Mucosa of stomach (tissue), 1 donor: ENCODE measurements at regions not wholly inside any gene's neighbourhood (a gene's known extent, or its start where the extent isn't known, plus 50 kb on each side); places are given as distances from the start of the nearest gene placed in this dataset.
A peak's percentile ranks its signal among the peaks of the same experiment; 100 is the strongest.

Source experiments
- H3K27me3 ChIP-seq: one replicate; pipeline ENCODE4 v1.7.0; 2013; ENCODE audit warnings: mild to moderate bottlenecking, low read length; ENCODE audit not compliant: control insufficient read depth, insufficient read depth
- H3K36me3 ChIP-seq: one replicate; pipeline ENCODE4 v1.7.0; 2013; ENCODE audit warnings: low read length; ENCODE audit not compliant: control insufficient read depth, insufficient read depth
- H3K4me1 ChIP-seq: one replicate; pipeline ENCODE4 v1.7.0; 2013; ENCODE audit warnings: mild to moderate bottlenecking, low read length; ENCODE audit not compliant: control insufficient read depth, insufficient read depth
- H3K4me3 ChIP-seq: one replicate; pipeline ENCODE4 v1.7.0; 2013; ENCODE audit warnings: low read length
- H3K9ac ChIP-seq: one replicate; pipeline ENCODE4 v1.7.0; 2013; ENCODE audit warnings: mild to moderate bottlenecking, low read length, moderate library complexity
- H3K9me3 ChIP-seq: one replicate; pipeline ENCODE4 v1.7.0; 2013; ENCODE audit warnings: mild to moderate bottlenecking, low read length, moderate library complexity; ENCODE audit not compliant: control insufficient read depth
- donor health status: Pancreatic carcinoma.

GRCh38 chr1:10900691-10901090, 104.2 kb upstream of the CASZ1 start:
- Histone ChIP-seq H3K9ac (peak overlapping the region; percentile 50), H3K27me3 (peaks cover 4% of the 10 kb centered on the region), H3K4me3 (no peak overlapping the region)

GRCh38 chr1:10901091-10901890, 104.8 kb upstream of the CASZ1 start:
- Histone ChIP-seq H3K4me3 (no peak overlapping the region), H3K9me3 (no peaks in the 10 kb centered on the region), H3K36me3 (no peaks in the 10 kb centered on the region), H3K27me3 (peaks cover 4% of the 10 kb centered on the region), H3K4me1 (peaks cover 14% of the 10 kb centered on the region), H3K9ac (peak overlapping the region; percentile 50)

More at GRCh38 chr1:10900691-10901090, 104.2 kb upstream of the CASZ1 start:
- peaks cover 14% of the 10 kb centered on the region for H3K4me1 ChIP-seq
- H3K9me3 ChIP-seq = no peaks in the 10 kb centered on the region
- H3K36me3 ChIP-seq = no peaks in the 10 kb centered on the region

GRCh38 chr1:10901891-10902805, 105.7 kb upstream of the CASZ1 start:
- H3K9me3 ChIP-seq = no peaks in the 10 kb centered on the region
- no peak overlapping the region for H3K9ac ChIP-seq
- no peak overlapping the region for H3K4me3 ChIP-seq
- H3K4me1 ChIP-seq = peaks cover 14% of the 10 kb centered on the region
- H3K27me3 ChIP-seq = peaks cover 4% of the 10 kb centered on the region
- H3K36me3 ChIP-seq = no peaks in the 10 kb centered on the region

GRCh38 chr1:10903421-10903820, 107.0 kb upstream of the CASZ1 start:
- no peak overlapping the region for H3K4me3 ChIP-seq
- H3K36me3 ChIP-seq = no peaks in the 10 kb centered on the region
- peaks cover 4% of the 10 kb centered on the region for H3K27me3 ChIP-seq
- H3K9me3 ChIP-seq = no peaks in the 10 kb centered on the region
- H3K4me1 ChIP-seq = peaks cover 14% of the 10 kb centered on the region
- no peak overlapping the region for H3K9ac ChIP-seq

- Histone ChIP-seq H3K9me3 (no peaks in the 10 kb centered on the region), H3K27me3 (peaks cover 4% of the 10 kb centered on the region), H3K36me3 (no peaks in the 10 kb centered on the region), H3K4me1 (peaks cover 14% of the 10 kb centered on the region), H3K9ac (no peak overlapping the region), H3K4me3 (no peak overlapping the region)
These were observed 107.4 kb upstream of the CASZ1 start for GRCh38 chr1:10903821-10904220.

- no peaks in the 10 kb centered on the region for H3K27me3 ChIP-seq
These were observed 107.8 kb upstream of the TARDBP start for GRCh38 chr1:10904396-10905358.

GRCh38 chr1:10905841-10906655, 106.4 kb upstream of the TARDBP start:
- Histone ChIP-seq H3K36me3 (no peaks in the 10 kb centered on the region), H3K27me3 (no peaks in the 10 kb centered on the region), H3K9ac (no peak overlapping the region), H3K9me3 (no peaks in the 10 kb centered on the region), H3K4me3 (no peak overlapping the region), H3K4me1 (peaks cover 9% of the 10 kb centered on the region)

More at GRCh38 chr1:10904396-10905358, 107.8 kb upstream of the TARDBP start:
- Histone ChIP-seq H3K9me3 (no peaks in the 10 kb centered on the region), H3K9ac (no peak overlapping the region), H3K4me1 (peaks cover 16% of the 10 kb centered on the region), H3K4me3 (no peak overlapping the region), H3K36me3 (no peaks in the 10 kb centered on the region)

- Histone ChIP-seq H3K27me3 (no peaks in the 10 kb centered on the region), H3K36me3 (no peaks in the 10 kb centered on the region), H3K4me1 (peaks cover 4% of the 10 kb centered on the region), H3K9me3 (no peaks in the 10 kb centered on the region), H3K4me3 (no peak overlapping the region), H3K9ac (no peak overlapping the region)
These were observed 105.5 kb upstream of the TARDBP start for GRCh38 chr1:10906866-10907519.

GRCh38 chr1:10908266-10908665, 104.2 kb upstream of the TARDBP start:
- Histone ChIP-seq H3K9ac (no peak overlapping the region), H3K36me3 (no peaks in the 10 kb centered on the region), H3K9me3 (no peaks in the 10 kb centered on the region), H3K27me3 (no peaks in the 10 kb centered on the region), H3K4me3 (no peak overlapping the region), H3K4me1 (peaks cover 4% of the 10 kb centered on the region)

GRCh38 chr1:10909697-10910680, 102.5 kb upstream of the TARDBP start:
- no peaks in the 10 kb centered on the region for H3K9me3 ChIP-seq
- no peak overlapping the region for H3K9ac ChIP-seq
- no peaks in the 10 kb centered on the region for H3K36me3 ChIP-seq
- peaks cover 4% of the 10 kb centered on the region for H3K4me1 ChIP-seq
- H3K27me3 ChIP-seq = no peaks in the 10 kb centered on the region
- H3K4me3 ChIP-seq = no peak overlapping the region
